Peyer's patch (tissue), 4 donors: ENCODE measurements at regions not wholly inside any gene's neighbourhood (a gene's known extent, or its start where the extent isn't known, plus 50 kb on each side); places are given as distances from the start of the nearest gene placed in this dataset.
"Not testable (repeated sequence)": the region's sequence is repeated elsewhere in the genome, so short reads cannot be mapped to it uniquely, and the experiment has no call there.

Experiments
- CTCF ChIP-seq, 6 experiments: fragments of 450-650 bp in 4 of 6; fragments of 200-600 bp in 2 of 6; sonication (generic) in 1 of 6; IDR thresholded peaks; one replicate each; pipeline ENCODE4 v1.5.1; 2017 to 2019; ENCODE audit warnings: antibody characterized with exemption in 6 of 6, mild to moderate bottlenecking in 3 of 6, moderate library complexity in 1 of 6
- POLR2A ChIP-seq, 2 donors: fragments of 450-650 bp; IDR thresholded peaks; one replicate each; pipeline ENCODE4 v1.5.1; 2017; ENCODE audit warnings: antibody characterized with exemption in 2 of 2, mild to moderate bottlenecking in 2 of 2, moderate library complexity in 2 of 2

- TF ChIP-seq CTCF, POLR2A (IDR thresholded peaks at IDR 0.05): not testable (repeated sequence)
These were observed 108.5 kb downstream of the SOX14 start for GRCh38 chr3:137872589-137872988.
